ENCODE measurements at regions not wholly inside any gene's neighbourhood (a gene's known extent, or its start where the extent isn't known, plus 50 kb on each side); places are given as distances from the start of the nearest gene placed in this dataset.

- TF ChIP-seq, protein P1, sequence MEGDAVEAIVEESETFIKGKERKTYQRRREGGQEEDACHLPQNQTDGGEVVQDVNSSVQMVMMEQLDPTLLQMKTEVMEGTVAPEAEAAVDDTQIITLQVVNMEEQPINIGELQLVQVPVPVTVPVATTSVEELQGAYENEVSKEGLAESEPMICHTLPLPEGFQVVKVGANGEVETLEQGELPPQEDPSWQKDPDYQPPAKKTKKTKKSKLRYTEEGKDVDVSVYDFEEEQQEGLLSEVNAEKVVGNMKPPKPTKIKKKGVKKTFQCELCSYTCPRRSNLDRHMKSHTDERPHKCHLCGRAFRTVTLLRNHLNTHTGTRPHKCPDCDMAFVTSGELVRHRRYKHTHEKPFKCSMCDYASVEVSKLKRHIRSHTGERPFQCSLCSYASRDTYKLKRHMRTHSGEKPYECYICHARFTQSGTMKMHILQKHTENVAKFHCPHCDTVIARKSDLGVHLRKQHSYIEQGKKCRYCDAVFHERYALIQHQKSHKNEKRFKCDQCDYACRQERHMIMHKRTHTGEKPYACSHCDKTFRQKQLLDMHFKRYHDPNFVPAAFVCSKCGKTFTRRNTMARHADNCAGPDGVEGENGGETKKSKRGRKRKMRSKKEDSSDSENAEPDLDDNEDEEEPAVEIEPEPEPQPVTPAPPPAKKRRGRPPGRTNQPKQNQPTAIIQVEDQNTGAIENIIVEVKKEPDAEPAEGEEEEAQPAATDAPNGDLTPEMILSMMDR (conservative IDR thresholded peaks at IDR 0.05 in 1 of 2, IDR thresholded peaks at IDR 0.05 in 1 of 2; ENCODE audit: low read depth in 1 of 2, low read length in 2 of 2), result no peak
- no peak for TF ChIP-seq EZH2 (IDR thresholded peaks at IDR 0.05; ENCODE audit: low read length, missing control alignments)
Measured at GRCh38 chr10:113456741-113457140, 96.1 kb upstream of the HABP2 start.

Measured in fibroblast of lung (primary cell).